ENCODE measurements at regions not wholly inside any gene's neighbourhood (a gene's known extent, or its start where the extent isn't known, plus 50 kb on each side); places are given as distances from the start of the nearest gene placed in this dataset.
A peak's percentile ranks its signal among the peaks of the same experiment; 100 is the strongest.
"Not testable (repeated sequence)": the region's sequence is repeated elsewhere in the genome, so short reads cannot be mapped to it uniquely, and the experiment has no call there.

DNA sequence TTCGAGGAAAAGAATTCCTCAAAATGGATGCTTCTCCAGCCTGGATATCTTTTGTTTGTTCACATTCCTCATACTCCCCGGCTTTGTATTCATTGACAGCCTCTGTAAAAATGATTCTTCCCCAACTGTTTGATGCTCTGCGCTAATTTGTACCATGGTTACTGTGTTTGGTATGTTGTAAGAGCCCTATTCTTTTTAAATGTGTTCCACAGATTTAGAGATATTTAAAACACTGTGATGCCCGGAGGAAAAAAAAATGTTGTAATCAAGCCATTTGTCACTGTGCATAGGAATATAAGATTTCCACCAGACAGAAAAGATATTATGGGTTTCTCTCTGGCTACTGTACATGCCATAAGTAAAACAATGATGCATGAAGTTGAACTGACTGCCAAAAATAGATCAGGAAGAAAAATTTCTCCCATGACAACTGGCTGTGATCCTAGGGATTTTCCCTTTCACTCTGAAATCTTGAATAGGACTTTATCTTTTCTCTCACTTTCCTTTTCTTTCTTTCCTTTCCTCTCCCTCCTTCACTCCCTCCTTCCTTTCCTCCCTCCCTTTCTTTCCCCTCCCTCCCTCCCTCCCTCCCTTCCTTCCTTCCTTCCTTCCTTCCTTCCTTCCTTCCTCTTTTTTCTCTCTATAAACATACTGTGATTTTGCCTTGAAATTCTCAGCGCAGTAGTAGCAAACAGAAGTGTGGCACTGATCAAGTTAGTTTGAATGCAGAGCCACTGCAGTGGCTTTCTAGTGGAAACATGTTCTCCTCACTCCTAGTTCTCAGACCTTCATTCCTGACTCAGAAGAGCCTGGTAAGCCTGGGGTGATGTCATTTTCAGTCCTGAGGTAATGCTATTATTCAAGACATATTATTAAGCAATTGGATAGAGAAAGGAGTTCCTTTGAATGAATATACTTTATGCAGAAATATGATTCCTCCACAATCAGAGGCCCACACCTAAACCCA is 254.9 kb upstream of the TBL1XR1 start:
- BruUV-seq (replicated peaks) = TSS peak; percentile 49
- TF ChIP-seq, protein P1, sequence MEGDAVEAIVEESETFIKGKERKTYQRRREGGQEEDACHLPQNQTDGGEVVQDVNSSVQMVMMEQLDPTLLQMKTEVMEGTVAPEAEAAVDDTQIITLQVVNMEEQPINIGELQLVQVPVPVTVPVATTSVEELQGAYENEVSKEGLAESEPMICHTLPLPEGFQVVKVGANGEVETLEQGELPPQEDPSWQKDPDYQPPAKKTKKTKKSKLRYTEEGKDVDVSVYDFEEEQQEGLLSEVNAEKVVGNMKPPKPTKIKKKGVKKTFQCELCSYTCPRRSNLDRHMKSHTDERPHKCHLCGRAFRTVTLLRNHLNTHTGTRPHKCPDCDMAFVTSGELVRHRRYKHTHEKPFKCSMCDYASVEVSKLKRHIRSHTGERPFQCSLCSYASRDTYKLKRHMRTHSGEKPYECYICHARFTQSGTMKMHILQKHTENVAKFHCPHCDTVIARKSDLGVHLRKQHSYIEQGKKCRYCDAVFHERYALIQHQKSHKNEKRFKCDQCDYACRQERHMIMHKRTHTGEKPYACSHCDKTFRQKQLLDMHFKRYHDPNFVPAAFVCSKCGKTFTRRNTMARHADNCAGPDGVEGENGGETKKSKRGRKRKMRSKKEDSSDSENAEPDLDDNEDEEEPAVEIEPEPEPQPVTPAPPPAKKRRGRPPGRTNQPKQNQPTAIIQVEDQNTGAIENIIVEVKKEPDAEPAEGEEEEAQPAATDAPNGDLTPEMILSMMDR (IDR thresholded peaks at IDR 0.05; ENCODE audit: unreplicated experiment) = no peak
- H3K4me3 Mint-ChIP-seq (ENCODE audit: unreplicated experiment) = no peak overlapping the region
- no peaks in the 10 kb centered on the region for H3K9me3 Mint-ChIP-seq (ENCODE audit: unreplicated experiment)
- peak; percentile 87 for DNase-seq (ENCODE audit: unreplicated experiment)
- intact Hi-C loops (cut with micrococcal nuclease) = no loop called here
- H3K4me1 Mint-ChIP-seq (ENCODE audit: insufficient read depth, unreplicated experiment) = peaks cover 21% of the 10 kb centered on the region
- H3K27ac Mint-ChIP-seq (ENCODE audit: low read depth, unreplicated experiment) = no peak overlapping the region
- POLR2A ChIA-PET = interaction anchor here (0.7 kb wide), 1 partner anchor 46 kb away, joined by 3 read pairs; no protein-coding TSS in a partner anchor
- no peaks in the 10 kb centered on the region for H3K27me3 Mint-ChIP-seq (ENCODE audit: insufficient read depth, unreplicated experiment)
- H3K36me3 Mint-ChIP-seq (ENCODE audit: insufficient read depth, unreplicated experiment) = no peaks in the 10 kb centered on the region
- CTCF ChIA-PET = no interaction called here

DNA sequence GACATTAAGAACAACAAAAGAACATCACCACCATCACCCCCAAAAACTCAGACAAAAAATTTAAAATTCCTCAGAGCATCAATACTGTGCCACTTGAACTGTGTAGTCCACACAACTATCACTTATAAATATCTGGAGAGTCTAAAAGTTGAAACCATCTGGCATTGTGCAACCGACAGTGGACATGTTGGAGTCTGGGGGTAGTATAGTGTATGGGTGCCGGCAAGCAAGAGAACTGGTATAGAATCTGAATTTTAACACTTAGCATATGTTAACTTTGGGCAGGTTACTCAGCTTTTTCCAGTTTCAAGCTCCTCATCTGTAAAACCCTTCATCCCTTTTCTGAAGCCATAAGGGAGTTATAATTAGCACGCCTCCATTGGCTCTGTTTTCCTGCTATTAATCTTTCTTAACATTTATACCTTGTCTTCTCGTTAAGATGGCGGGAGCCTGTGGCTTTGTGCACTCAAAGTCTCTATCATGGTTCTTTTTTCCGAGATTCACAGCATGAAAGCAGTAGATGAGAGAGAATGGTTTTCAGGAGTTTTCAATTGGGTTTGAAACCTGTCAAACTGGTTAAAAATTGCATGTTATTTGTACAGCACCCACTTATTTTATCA is 255.7 kb upstream of the TBL1XR1 start:
- POLR2A ChIA-PET = interaction anchor here (0.6 kb wide), 1 partner anchor 170 kb away, joined by 3 read pairs; no protein-coding TSS in a partner anchor

DNA sequence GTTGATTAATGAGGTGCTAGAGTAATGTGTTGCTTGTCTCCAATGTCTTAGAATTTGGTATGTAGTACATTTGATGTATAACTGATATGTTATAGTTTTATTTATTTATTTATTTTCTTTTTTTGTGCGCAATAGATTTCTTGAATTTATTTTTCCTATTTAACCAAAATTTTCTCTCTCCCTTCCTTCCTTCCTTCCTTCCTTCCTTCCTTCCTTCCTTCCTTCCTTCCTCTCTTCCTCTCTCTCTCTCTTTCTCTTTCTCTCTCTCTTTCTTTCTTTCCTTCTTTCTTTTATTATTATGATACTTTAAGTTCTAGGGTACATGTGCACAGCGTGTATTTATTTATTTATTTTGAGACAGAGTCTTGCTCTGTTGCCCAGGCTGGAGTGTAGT is 256.2 kb upstream of the TBL1XR1 start:
- intact Hi-C loops (cut with micrococcal nuclease) = no loop called here
- POLR2A ChIA-PET = interaction anchor here (0.6 kb wide), 1 partner anchor 169 kb away, joined by 3 read pairs; no protein-coding TSS in a partner anchor
- Mint-ChIP-seq H3K27me3 (ENCODE audit: insufficient read depth, unreplicated experiment) (no peaks in the 10 kb centered on the region), H3K9me3 (ENCODE audit: unreplicated experiment) (no peaks in the 10 kb centered on the region), H3K36me3 (ENCODE audit: insufficient read depth, unreplicated experiment) (no peaks in the 10 kb centered on the region), H3K4me3 (ENCODE audit: unreplicated experiment) (no peak overlapping the region), H3K27ac (ENCODE audit: low read depth, unreplicated experiment) (no peak overlapping the region), H3K4me1 (ENCODE audit: insufficient read depth, unreplicated experiment) (peaks cover 12% of the 10 kb centered on the region)
- no peak for DNase-seq (ENCODE audit: unreplicated experiment)
- TF ChIP-seq, protein P1 (IDR thresholded peaks at IDR 0.05; ENCODE audit: unreplicated experiment) = no peak
- CTCF ChIA-PET = interaction anchor here (0.6 to 1.2 kb wide), 2 partner anchors 17 to 20 kb away, joined by 3 to 5 read pairs; no protein-coding TSS in a partner anchor
- no TSS peak for BruUV-seq (replicated peaks)

More for the DNA sequence above, 255.7 kb upstream of the TBL1XR1 start:
- Mint-ChIP-seq H3K27me3 (ENCODE audit: insufficient read depth, unreplicated experiment) (no peaks in the 10 kb centered on the region), H3K4me1 (ENCODE audit: insufficient read depth, unreplicated experiment) (peaks cover 17% of the 10 kb centered on the region), H3K36me3 (ENCODE audit: insufficient read depth, unreplicated experiment) (no peaks in the 10 kb centered on the region), H3K4me3 (ENCODE audit: unreplicated experiment) (no peak overlapping the region), H3K9me3 (ENCODE audit: unreplicated experiment) (no peaks in the 10 kb centered on the region), H3K27ac (ENCODE audit: low read depth, unreplicated experiment) (no peak overlapping the region)
- intact Hi-C loops (cut with micrococcal nuclease) = no loop called here
- no TSS peak for BruUV-seq (replicated peaks)
- CTCF ChIA-PET = interaction anchor here (1.2 kb wide), 1 partner anchor 16 kb away, joined by 5 read pairs; no protein-coding TSS in a partner anchor
- no peak for DNase-seq (ENCODE audit: unreplicated experiment)
- TF ChIP-seq, protein P1 (IDR thresholded peaks at IDR 0.05; ENCODE audit: unreplicated experiment) = no peak

DNA sequence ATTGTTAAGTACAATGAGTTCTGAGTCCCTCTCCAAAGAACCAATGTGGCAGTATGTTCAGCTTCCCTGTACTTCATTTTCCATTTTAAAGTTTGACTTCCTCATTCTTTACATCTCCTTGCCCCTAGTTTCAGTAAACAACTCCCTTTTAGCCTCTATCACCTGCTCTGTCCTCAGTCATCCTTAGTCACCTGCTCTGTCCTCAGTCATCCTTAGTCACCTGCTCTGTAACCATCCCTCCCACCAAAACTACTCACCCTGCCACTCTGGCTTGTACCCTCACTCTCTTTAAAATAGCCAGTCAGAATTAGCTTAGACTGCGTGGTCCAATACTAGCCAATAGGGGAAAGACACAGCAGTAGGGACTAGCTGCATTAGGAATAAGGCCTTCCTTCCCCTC is 259.9 kb upstream of the TBL1XR1 start:
- CTCF ChIA-PET = interaction anchor here (0.7 kb wide), 1 partner anchor 49 kb away, joined by 3 read pairs; no protein-coding TSS in a partner anchor
- H3K27me3 Mint-ChIP-seq (ENCODE audit: insufficient read depth, unreplicated experiment); H3K9me3 Mint-ChIP-seq (ENCODE audit: unreplicated experiment); H3K27ac Mint-ChIP-seq (ENCODE audit: low read depth, unreplicated experiment); BruUV-seq (replicated peaks); H3K4me3 Mint-ChIP-seq (ENCODE audit: unreplicated experiment); H3K36me3 Mint-ChIP-seq (ENCODE audit: insufficient read depth, unreplicated experiment); intact Hi-C loops (cut with micrococcal nuclease); DNase-seq (ENCODE audit: unreplicated experiment); H3K4me1 Mint-ChIP-seq (ENCODE audit: insufficient read depth, unreplicated experiment); POLR2A ChIA-PET: not testable (repeated sequence)
